ENCODE measurements at regions not wholly inside any gene's neighbourhood (a gene's known extent, or its start where the extent isn't known, plus 50 kb on each side); places are given as distances from the start of the nearest gene placed in this dataset.

DNA sequence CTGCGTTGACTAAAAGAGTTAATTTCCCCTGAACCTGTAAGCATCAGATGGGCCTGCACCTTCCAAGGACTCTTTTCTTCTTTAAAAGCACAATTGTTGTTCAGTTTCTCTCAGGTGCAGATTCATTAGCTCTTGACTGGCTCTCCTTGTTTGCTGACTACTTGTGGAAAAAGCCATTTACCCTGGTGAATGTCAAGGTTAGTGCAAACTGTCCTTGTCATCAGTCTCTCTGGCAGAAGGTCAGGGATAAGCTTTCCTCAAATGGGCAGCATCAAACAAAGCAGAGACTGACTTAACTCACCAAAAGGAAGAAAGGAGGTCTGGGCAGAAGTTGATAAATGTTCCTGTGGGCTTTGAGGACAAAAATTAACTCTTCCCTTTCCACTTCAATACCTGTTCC, 922.7 kb downstream of the BCL11A start:
- TF ChIP-seq POLR2A (IDR thresholded peaks at IDR 0.05) = no peak
- TF ChIP-seq EP300 (IDR thresholded peaks at IDR 0.05) = no peak
- no peak for TF ChIP-seq CTCF (IDR thresholded peaks at IDR 0.05)
- no peaks in the 10 kb centered on the region for H3K4me1 ChIP-seq (ENCODE audit: insufficient read depth)
- no peak overlapping the region for H3K27ac ChIP-seq
- DNase-seq = no peak
- no peak overlapping the region for H3K4me3 ChIP-seq
- H3K27me3 ChIP-seq = no peaks in the 10 kb centered on the region
- WGBS, 3 donors = 43 to 67% (median 43%) methylated on average over 1 of the region's 1 CpG
- H3K9me3 ChIP-seq = no peaks in the 10 kb centered on the region
- intact Hi-C loops (cut with DNase I) = no loop called here
- no peaks in the 10 kb centered on the region for H3K36me3 ChIP-seq

- no peak overlapping the region for H3K4me3 ChIP-seq
- DNase-seq = no peak
- H3K27me3 ChIP-seq = no peaks in the 10 kb centered on the region
- H3K9me3 ChIP-seq = no peaks in the 10 kb centered on the region
- no peaks in the 10 kb centered on the region for H3K4me1 ChIP-seq (ENCODE audit: insufficient read depth)
- H3K27ac ChIP-seq = no peak overlapping the region
- 23 to 63% (median 46%) methylated on average over 1 of the region's 1 CpG for WGBS, 3 donors
- TF ChIP-seq CTCF (IDR thresholded peaks at IDR 0.05) (no peak), EP300 (IDR thresholded peaks at IDR 0.05) (no peak), POLR2A (IDR thresholded peaks at IDR 0.05) (no peak)
- H3K36me3 ChIP-seq = no peaks in the 10 kb centered on the region
- intact Hi-C loops (cut with DNase I) = no loop called here
These were observed 925.9 kb downstream of the BCL11A start for GRCh38 chr2:59627599-59627998.

GRCh38 chr2:59622599-59623308, 930.7 kb downstream of the BCL11A start:
- no peak for DNase-seq
- intact Hi-C loops (cut with DNase I) = no loop called here
- H3K27ac ChIP-seq = no peak overlapping the region
- no peak overlapping the region for H3K4me3 ChIP-seq
- H3K27me3 ChIP-seq = no peaks in the 10 kb centered on the region
- TF ChIP-seq CTCF (IDR thresholded peaks at IDR 0.05) = no peak
- TF ChIP-seq EP300 (IDR thresholded peaks at IDR 0.05) = no peak
- no peak for TF ChIP-seq POLR2A (IDR thresholded peaks at IDR 0.05)
- H3K36me3 ChIP-seq = no peaks in the 10 kb centered on the region
- no peaks in the 10 kb centered on the region for H3K9me3 ChIP-seq
- no peaks in the 10 kb centered on the region for H3K4me1 ChIP-seq (ENCODE audit: insufficient read depth)

- H3K36me3 ChIP-seq = no peaks in the 10 kb centered on the region
- H3K9me3 ChIP-seq = no peaks in the 10 kb centered on the region
- H3K4me3 ChIP-seq = no peak overlapping the region
- no peak overlapping the region for H3K27ac ChIP-seq
- DNase-seq = no peak
- intact Hi-C loops (cut with DNase I) = no loop called here
- no peak for TF ChIP-seq POLR2A (IDR thresholded peaks at IDR 0.05)
- TF ChIP-seq CTCF (IDR thresholded peaks at IDR 0.05) = no peak
- TF ChIP-seq EP300 (IDR thresholded peaks at IDR 0.05) = no peak
- WGBS, 3 donors = 13 to 19% (median 14%) methylated on average over 1 of the region's 1 CpG
- no peaks in the 10 kb centered on the region for H3K27me3 ChIP-seq
- no peaks in the 10 kb centered on the region for H3K4me1 ChIP-seq (ENCODE audit: insufficient read depth)
These were observed 949.3 kb downstream of the BCL11A start for GRCh38 chr2:59604123-59604522.
